Panc1 (cell line): ENCODE measurements at regions not wholly inside any gene's neighbourhood (a gene's known extent, or its start where the extent isn't known, plus 50 kb on each side); places are given as distances from the start of the nearest gene placed in this dataset.

Source experiments
- ATAC-seq: fragments of 200-7000 bp; cut with Tn5 transposase; 2 replicates; pipeline ENCODE4 v1.9.1; 2020; ENCODE audit warnings: mild to moderate bottlenecking, moderate library complexity
- BruUV-seq: library from RNA; stranded (reverse); fragments of 400-500 nt; replicated peaks from 2 replicates; lab custom pipeline; 2021; lab: Mats Ljungman, UMichigan
- CTCF ChIA-PET: fragments of 300-600 bp; sonication (Branson Sonifier 250); formaldehyde crosslinking; loops from one replicate; lab custom pipeline; 2022; ENCODE audit warnings: antibody characterized with exemption; lab: Charles Lee
- POLR2A ChIA-PET: fragments of 300-600 bp; sonication (Branson Sonifier 250); formaldehyde crosslinking; loops from one replicate; lab custom pipeline; 2022; ENCODE audit warnings: antibody characterized with exemption; lab: Charles Lee
- DNase-seq: peaks from one replicate; pipeline ENCODE4 v3.0.0-alpha.2; 2010; ENCODE audit warnings: low read depth, low spot score
- H3K27ac ChIP-seq: 2 replicates; pipeline ENCODE4 v1.5.1; 2011; ENCODE audit warnings: mild to moderate bottlenecking, low read length, inconsistent platforms
- H3K27me3 ChIP-seq: fragments of 200-500 bp; sonication (Bioruptor generic); 2 replicates; pipeline ENCODE4 v1.6.0; 2014; ENCODE audit warnings: low read length, inconsistent platforms; ENCODE audit not compliant: control insufficient read depth, insufficient read depth
- H3K36me3 ChIP-seq: fragments of 200-500 bp; sonication (Bioruptor generic); 2 replicates; pipeline ENCODE4 v1.5.1; 2014; ENCODE audit warnings: inconsistent platforms, mild to moderate bottlenecking, low read length, moderate library complexity; ENCODE audit not compliant: control insufficient read depth, insufficient read depth
- H3K4me1 ChIP-seq: 2 replicates; pipeline ENCODE4 v1.5.1; 2011; ENCODE audit warnings: inconsistent platforms, mild to moderate bottlenecking, low read length, moderate library complexity; ENCODE audit not compliant: control insufficient read depth, insufficient read depth
- H3K4me3 ChIP-seq, 2 experiments: 2 replicates each; pipeline ENCODE4 v1.5.1; 2011 to 2012; ENCODE audit warnings: low read depth in 2 of 2, low read length in 2 of 2, mild to moderate bottlenecking in 2 of 2, inconsistent platforms in 1 of 2, moderate library complexity in 1 of 2
- H3K9me3 ChIP-seq: fragments of 200-500 bp; sonication (Bioruptor generic); 2 replicates; pipeline ENCODE4 v1.5.1; 2014; ENCODE audit warnings: low read depth, mild to moderate bottlenecking, inconsistent platforms, low read length, moderate library complexity; ENCODE audit not compliant: control insufficient read depth, insufficient read depth
- CTCF ChIP-seq: fragments of 450-650 bp; IDR thresholded peaks from 2 replicates; pipeline ENCODE4 v1.5.1; 2017; ENCODE audit warnings: mild to moderate bottlenecking
- POLR2AphosphoS5 ChIP-seq: IDR thresholded peaks from 2 replicates; pipeline ENCODE4 v1.6.1; 2012; ENCODE audit warnings: mild to moderate bottlenecking, low read depth, low read length, moderate library complexity
- REST ChIP-seq, 2 experiments: IDR thresholded peaks; 2 replicates each; pipeline ENCODE4 v1.6.1; 2011 to 2012; ENCODE audit warnings: low read depth in 2 of 2, control low read depth in 1 of 2, low read length in 1 of 2, mild to moderate bottlenecking in 1 of 2, moderate library complexity in 1 of 2; ENCODE audit not compliant: insufficient read depth in 1 of 2
- SIN3A ChIP-seq: IDR thresholded peaks from 2 replicates; pipeline ENCODE4 v1.6.1; 2012; ENCODE audit warnings: low read depth, mild to moderate bottlenecking, low read length, moderate library complexity, borderline replicate concordance; ENCODE audit not compliant: insufficient read depth
- TCF7L2 ChIP-seq: IDR thresholded peaks from 2 replicates; pipeline ENCODE4 v1.6.1; 2011; ENCODE audit warnings: mild to moderate bottlenecking, low read depth, low read length, inconsistent platforms
- in situ Hi-C: cut with HindIII; loops from 2 replicates; pipeline ENCODE4 v1.10.0; 2016; ENCODE audit warnings: low sequenced_read_pairs, low pct_unique_long_range_greater_than_20kb
- intact Hi-C: fragments of 100-400 bp; cut with micrococcal nuclease; formaldehyde crosslinking; loops from one replicate; pipeline ENCODE4 v1.10.0; 2022; ENCODE audit not compliant: unreplicated experiment

GRCh38 chr13:79883216-79883615, 402.3 kb downstream of the NDFIP2 start:
- in situ Hi-C loops, result no loop called here
- Histone ChIP-seq H3K27me3 (no peaks in the 10 kb centered on the region), H3K27ac (no peak overlapping the region), H3K4me3 (no peak overlapping the region), H3K9me3 (no peaks in the 10 kb centered on the region; the same call in 1 of the 2 replicates), H3K36me3 (no peaks in the 10 kb centered on the region), H3K4me1 (no peaks in the 10 kb centered on the region)
- CTCF ChIA-PET, result no interaction called here
- intact Hi-C loops, result no loop called here
- POLR2A ChIA-PET, result no interaction called here
- BruUV-seq, result no TSS peak
- DNase-seq (no peak), ATAC-seq (no peak)
- TF ChIP-seq TCF7L2 (no peak), REST (IDR thresholded peaks at IDR 0.05; ENCODE audit: insufficient read depth in 1 of 2, low read depth in 2 of 2, low read length in 1 of 2) (no peak), SIN3A (no peak), CTCF (no peak), POLR2AphosphoS5 (no peak)

- H3K27ac ChIP-seq, result no peak overlapping the region
- DNase-seq (no peak), ATAC-seq (no peak)
- H3K9me3 ChIP-seq, result peaks cover 4% of the 10 kb centered on the region; the same call in 1 of the 2 replicates
- H3K36me3 ChIP-seq, result no peaks in the 10 kb centered on the region
- in situ Hi-C loops (no loop called here), intact Hi-C loops (no loop called here)
- CTCF ChIA-PET, result no interaction called here
- H3K27me3 ChIP-seq, result no peaks in the 10 kb centered on the region
- no peak for TF ChIP-seq POLR2AphosphoS5
- TF ChIP-seq TCF7L2, result no peak
- TF ChIP-seq REST (IDR thresholded peaks at IDR 0.05; ENCODE audit: insufficient read depth in 1 of 2, low read depth in 2 of 2, low read length in 1 of 2), result no peak
- TF ChIP-seq CTCF, result no peak
- no peak for TF ChIP-seq SIN3A
- no peaks in the 10 kb centered on the region for H3K4me1 ChIP-seq
- POLR2A ChIA-PET, result no interaction called here
- no peak overlapping the region for H3K4me3 ChIP-seq
- no TSS peak for BruUV-seq
Observed at GRCh38 chr13:79880818-79881217, 399.9 kb downstream of the NDFIP2 start.
